Vagina (tissue), 2 donors: ENCODE measurements at regions not wholly inside any gene's neighbourhood (a gene's known extent, or its start where the extent isn't known, plus 50 kb on each side); places are given as distances from the start of the nearest gene placed in this dataset.
"Not testable (repeated sequence)": the region's sequence is repeated elsewhere in the genome, so short reads cannot be mapped to it uniquely, and the experiment has no call there.

Experiments
- CTCF ChIP-seq, 3 experiments: fragments of 450-650 bp in 2 of 3; fragments of 200-600 bp in 1 of 3; sonication (generic) in 1 of 3; IDR thresholded peaks; one replicate each; pipeline ENCODE4 v1.5.1; 2017 to 2019; ENCODE audit warnings: antibody characterized with exemption in 3 of 3, mild to moderate bottlenecking in 2 of 3, moderate library complexity in 2 of 3
- POLR2A ChIP-seq, 2 donors: fragments of 450-650 bp; IDR thresholded peaks; one replicate each; pipeline ENCODE4 v1.6.1; 2017; ENCODE audit warnings: antibody characterized with exemption in 2 of 2, mild to moderate bottlenecking in 2 of 2, moderate library complexity in 2 of 2
- POLR2AphosphoS5 ChIP-seq, 2 donors: sonication (generic); formaldehyde crosslinking; IDR thresholded peaks; one replicate each; pipeline ENCODE4 v1.9.0; 2017; ENCODE audit warnings: antibody characterized with exemption in 2 of 2, mild to moderate bottlenecking in 2 of 2, low read depth in 1 of 2; ENCODE audit not compliant: insufficient read depth in 1 of 2

GRCh38 chr9:65471106-65471505 lies 186.1 kb upstream of the FOXD4L5 start:
- not testable (repeated sequence) for TF ChIP-seq CTCF (IDR thresholded peaks at IDR 0.05); POLR2A (IDR thresholded peaks at IDR 0.05); POLR2AphosphoS5 (IDR thresholded peaks at IDR 0.05; ENCODE audit: insufficient read depth in 1 of 2, low read depth in 1 of 2)
